ENCODE measurements at regions not wholly inside any gene's neighbourhood (a gene's known extent, or its start where the extent isn't known, plus 50 kb on each side); places are given as distances from the start of the nearest gene placed in this dataset.

GRCh38 chr2:9709539-9710285 is 78.9 kb upstream of the YWHAQ start:
- no peaks in the 10 kb centered on the region for H3K4me1 ChIP-seq
- H3K4me3 ChIP-seq: no peak overlapping the region
- no peak overlapping the region for H3K27ac ChIP-seq (replicated peaks in 1 of 4)
- no peak for DNase-seq (ENCODE audit: extremely low spot score)
- 95% methylated on average over 11 of the region's 11 CpGs for WGBS
- intact Hi-C loops (cut with DNase I): no loop called here
- no peaks in the 10 kb centered on the region for H3K36me3 ChIP-seq
- no peaks in the 10 kb centered on the region for H3K27me3 ChIP-seq
- TF ChIP-seq POLR2A (IDR thresholded peaks at IDR 0.05; ENCODE audit: low read depth) (no peak), POLR2AphosphoS5 (IDR thresholded peaks at IDR 0.05) (no peak), CTCF (IDR thresholded peaks at IDR 0.05) (no peak), EP300 (IDR thresholded peaks at IDR 0.05) (no peak)
- peaks cover 0 to 3% (median 0%) of the 10 kb centered on the region in 4 donors for H3K9me3 ChIP-seq

GRCh38 chr2:9710311-9710710 is 79.5 kb upstream of the YWHAQ start:
- TF ChIP-seq POLR2AphosphoS5 (IDR thresholded peaks at IDR 0.05) (no peak), EP300 (IDR thresholded peaks at IDR 0.05) (no peak), CTCF (IDR thresholded peaks at IDR 0.05) (no peak), POLR2A (IDR thresholded peaks at IDR 0.05; ENCODE audit: low read depth) (no peak)
- DNase-seq (ENCODE audit: extremely low spot score): no peak
- H3K36me3 ChIP-seq: no peaks in the 10 kb centered on the region
- no peak overlapping the region for H3K27ac ChIP-seq (replicated peaks in 1 of 4)
- peaks cover 0 to 3% (median 0%) of the 10 kb centered on the region in 4 donors for H3K9me3 ChIP-seq
- WGBS: 96% methylated on average over 7 of the region's 7 CpGs
- intact Hi-C loops (cut with DNase I): no loop called here
- no peaks in the 10 kb centered on the region for H3K27me3 ChIP-seq
- no peak overlapping the region for H3K4me3 ChIP-seq
- no peaks in the 10 kb centered on the region for H3K4me1 ChIP-seq

GRCh38 chr2:9712263-9712662 is 81.5 kb upstream of the YWHAQ start:
- Histone ChIP-seq H3K27me3 (no peaks in the 10 kb centered on the region), H3K27ac (replicated peaks in 1 of 4) (no peak overlapping the region), H3K9me3 (peaks cover 0 to 3% (median 0%) of the 10 kb centered on the region in 4 donors), H3K4me3 (no peak overlapping the region), H3K4me1 (no peaks in the 10 kb centered on the region), H3K36me3 (no peaks in the 10 kb centered on the region)
- DNase-seq (ENCODE audit: extremely low spot score): no peak
- TF ChIP-seq POLR2AphosphoS5 (IDR thresholded peaks at IDR 0.05) (no peak), POLR2A (IDR thresholded peaks at IDR 0.05; ENCODE audit: low read depth) (no peak), EP300 (IDR thresholded peaks at IDR 0.05) (no peak), CTCF (IDR thresholded peaks at IDR 0.05) (no peak)
- 89% methylated on average over 11 of the region's 11 CpGs for WGBS
- intact Hi-C loops (cut with DNase I): no loop called here

GRCh38 chr2:9714630-9715214 is 83.9 kb upstream of the YWHAQ start:
- no peak overlapping the region for H3K4me3 ChIP-seq
- no peaks in the 10 kb centered on the region for H3K27me3 ChIP-seq
- H3K9me3 ChIP-seq: no peaks in the 10 kb centered on the region
- TF ChIP-seq POLR2AphosphoS5 (IDR thresholded peaks at IDR 0.05): no peak
- no peak for TF ChIP-seq EP300 (IDR thresholded peaks at IDR 0.05)
- no peak for TF ChIP-seq CTCF (IDR thresholded peaks at IDR 0.05)
- no peak for TF ChIP-seq POLR2A (IDR thresholded peaks at IDR 0.05; ENCODE audit: low read depth)
- no peaks in the 10 kb centered on the region for H3K36me3 ChIP-seq
- WGBS: 86% methylated on average over 14 of the region's 14 CpGs
- no peaks in the 10 kb centered on the region for H3K4me1 ChIP-seq
- H3K27ac ChIP-seq (replicated peaks in 1 of 4): no peak overlapping the region
- intact Hi-C loops (cut with DNase I): no loop called here
- DNase-seq (ENCODE audit: extremely low spot score): no peak

Measured in esophagus muscularis mucosa (tissue), 4 donors.